GM18907 (cell line): ENCODE measurements at regions not wholly inside any gene's neighbourhood (a gene's known extent, or its start where the extent isn't known, plus 50 kb on each side); places are given as distances from the start of the nearest gene placed in this dataset.

Source experiments
- ATAC-seq: cut with Tn5 transposase; IDR thresholded peaks from one replicate; pipeline ENCODE4 v1.9.1; 2021; ENCODE audit warnings: mild to moderate bottlenecking, moderate library complexity; ENCODE audit not compliant: unreplicated experiment

- ATAC-seq = no peak
Measured at GRCh38 chr10:52678611-52679010, 94.0 kb downstream of the MBL2 start.

- no peak for ATAC-seq
Measured at GRCh38 chr10:52679117-52679516, 93.5 kb downstream of the MBL2 start.

GRCh38 chr10:52682766-52683165 is 89.8 kb downstream of the MBL2 start:
- no peak for ATAC-seq

GRCh38 chr10:52683776-52684175 is 88.8 kb downstream of the MBL2 start:
- ATAC-seq = no peak

- no peak for ATAC-seq
Measured at GRCh38 chr10:52688899-52689298, 83.7 kb downstream of the MBL2 start.

GRCh38 chr10:52696232-52696631 is 76.4 kb downstream of the MBL2 start:
- no peak for ATAC-seq

- no peak for ATAC-seq
Measured at GRCh38 chr10:52701647-52702046, 70.9 kb downstream of the MBL2 start.

- no peak for ATAC-seq
Measured at GRCh38 chr10:52703451-52703850, 69.1 kb downstream of the MBL2 start.

- no peak for ATAC-seq
Measured at GRCh38 chr10:52703898-52704297, 68.7 kb downstream of the MBL2 start.

- ATAC-seq = no peak
Measured at GRCh38 chr10:52706332-52707070, 66.1 kb downstream of the MBL2 start.
